GM19239 (cell line): ENCODE measurements at regions not wholly inside any gene's neighbourhood (a gene's known extent, or its start where the extent isn't known, plus 50 kb on each side); places are given as distances from the start of the nearest gene placed in this dataset.

Source experiments
- DNase-seq: peaks from one replicate; pipeline ENCODE4 v3.0.0; 2011; ENCODE audit warnings: low spot score; ENCODE audit not compliant: insufficient read length
- FAIRE-seq: peaks from 2 replicates; lab custom pipeline; 2011; peaks lifted over from hg19 to GRCh38; lab: Jason Lieb, UNC

- no peak for DNase-seq
- no peak for FAIRE-seq
Measured at GRCh38 chr10:110430340-110431273, 67.1 kb upstream of the DUSP5 start.

DNA sequence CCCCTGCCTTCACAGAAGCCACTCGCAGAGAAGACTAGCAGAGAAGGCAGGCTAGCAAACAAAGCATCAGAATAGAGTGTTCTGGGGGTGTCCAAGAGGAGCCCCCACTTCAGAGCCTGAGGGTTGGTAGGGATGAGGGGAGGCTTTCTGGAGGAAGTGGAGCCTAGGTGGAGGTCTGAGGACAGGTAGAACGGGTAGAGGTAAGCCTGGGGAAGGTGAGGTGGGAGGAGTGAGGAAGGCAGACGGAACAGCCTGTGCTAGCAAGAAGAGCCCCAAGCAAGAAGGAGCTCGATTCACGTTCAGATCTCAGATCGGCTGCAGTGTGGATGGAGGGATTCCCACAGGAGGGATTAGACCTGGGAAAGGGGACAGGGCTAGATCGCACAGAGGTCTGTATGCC lies 66.0 kb upstream of the DUSP5 start:
- no peak for DNase-seq
- no peak for FAIRE-seq

DNA sequence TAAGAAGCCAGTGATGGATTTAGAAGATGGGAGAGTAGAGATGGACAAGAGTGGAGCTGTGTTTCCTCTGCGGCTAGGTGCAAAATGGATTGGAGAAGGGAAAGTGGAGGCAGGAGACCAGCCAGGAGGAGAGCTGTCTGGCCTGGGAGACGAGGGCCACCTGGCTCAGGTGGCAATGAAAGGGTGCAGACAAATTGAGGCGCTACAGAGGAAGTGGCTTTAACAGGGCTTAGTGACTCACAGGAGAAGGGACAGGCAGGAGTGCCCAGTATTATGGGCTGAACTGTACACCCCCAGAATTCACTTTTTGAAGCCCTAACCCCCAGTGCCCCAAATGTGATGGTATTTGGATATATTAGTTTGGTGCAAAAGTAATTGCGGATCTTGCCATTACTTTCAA lies 65.6 kb upstream of the DUSP5 start:
- FAIRE-seq (no peak), DNase-seq (no peak)

GRCh38 chr10:110432814-110433565 lies 64.7 kb upstream of the DUSP5 start:
- FAIRE-seq (no peak), DNase-seq (no peak)

DNA sequence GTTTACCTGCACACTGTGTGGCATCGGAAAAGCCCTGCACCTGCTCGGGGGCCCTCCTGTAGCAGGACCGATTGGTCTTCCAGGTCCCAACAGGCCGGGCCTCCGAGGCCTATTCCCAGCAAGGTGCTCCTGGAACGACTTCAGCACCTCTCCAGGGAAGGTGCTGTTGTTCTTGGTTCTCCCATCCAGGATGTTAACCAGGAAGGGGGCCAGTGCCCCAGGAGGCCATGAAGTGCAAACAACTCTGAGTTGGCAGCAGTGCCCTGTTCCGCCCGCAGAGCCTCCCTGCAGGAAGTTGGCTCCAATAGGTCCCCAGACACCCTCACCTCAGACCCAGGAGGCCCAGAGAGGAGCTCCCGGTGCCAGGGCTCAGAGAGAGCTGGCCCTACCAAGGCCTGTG lies 64.0 kb upstream of the DUSP5 start:
- DNase-seq (no peak), FAIRE-seq (no peak)

GRCh38 chr10:110434489-110435096 lies 63.1 kb upstream of the DUSP5 start:
- FAIRE-seq (no peak), DNase-seq (no peak)

GRCh38 chr10:110436554-110437350 lies 61.0 kb upstream of the DUSP5 start:
- DNase-seq (no peak), FAIRE-seq (no peak)

GRCh38 chr10:110437351-110437605 lies 60.4 kb upstream of the DUSP5 start:
- FAIRE-seq, result no peak

GRCh38 chr10:110437761-110438341 lies 59.9 kb upstream of the DUSP5 start:
- no peak for FAIRE-seq
- DNase-seq, result no peak

More at GRCh38 chr10:110437351-110437605, 60.4 kb upstream of the DUSP5 start:
- DNase-seq, result no peak

- DNase-seq (no peak), FAIRE-seq (no peak)
Measured at GRCh38 chr10:110442746-110443145, 55.0 kb upstream of the DUSP5 start.

GRCh38 chr10:110443239-110444003 lies 54.3 kb upstream of the DUSP5 start:
- no peak for DNase-seq
- FAIRE-seq, result no peak

DNA sequence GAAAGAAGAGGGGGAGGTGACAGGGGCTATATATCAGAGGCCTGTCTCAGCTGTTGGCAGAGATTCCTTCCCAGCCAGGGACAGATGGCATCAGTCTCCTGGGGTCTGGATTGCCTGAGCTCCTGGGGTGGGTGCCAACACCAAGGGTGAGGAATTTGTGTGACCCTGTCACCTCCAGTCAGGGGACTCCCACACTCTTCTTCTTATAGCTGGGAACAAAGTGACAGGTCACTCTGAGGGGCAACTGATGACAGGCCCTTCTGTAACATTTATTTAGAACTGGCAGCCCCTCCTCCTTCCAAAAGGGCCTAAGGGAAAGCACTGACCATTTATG lies 53.7 kb upstream of the DUSP5 start:
- FAIRE-seq, result no peak
- no peak for DNase-seq

- no peak for FAIRE-seq
- DNase-seq, result no peak
Measured at GRCh38 chr10:110445871-110446270, 51.8 kb upstream of the DUSP5 start.

DNA sequence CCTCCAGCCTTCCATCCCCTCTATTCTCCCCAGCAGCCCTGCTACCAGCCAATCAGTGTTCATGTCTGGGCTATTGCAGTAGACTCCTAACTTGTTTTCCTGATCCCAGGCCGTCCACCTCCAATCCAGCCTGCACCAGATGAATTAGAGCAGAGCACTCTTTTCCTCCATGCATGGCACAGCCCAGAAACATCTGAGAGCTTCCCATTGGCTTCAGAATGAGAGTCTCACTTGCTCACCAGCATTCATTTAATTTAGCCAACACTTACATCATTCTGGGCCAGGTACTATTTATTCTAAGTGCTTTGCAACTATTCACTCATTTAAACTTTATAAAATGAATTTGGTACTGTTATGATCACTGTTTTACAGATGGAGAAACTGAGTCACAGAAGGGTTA lies 51.4 kb upstream of the DUSP5 start:
- DNase-seq (no peak), FAIRE-seq (no peak)

GRCh38 chr10:110446954-110447608 lies 50.6 kb upstream of the DUSP5 start:
- FAIRE-seq (no peak), DNase-seq (no peak)

DNA sequence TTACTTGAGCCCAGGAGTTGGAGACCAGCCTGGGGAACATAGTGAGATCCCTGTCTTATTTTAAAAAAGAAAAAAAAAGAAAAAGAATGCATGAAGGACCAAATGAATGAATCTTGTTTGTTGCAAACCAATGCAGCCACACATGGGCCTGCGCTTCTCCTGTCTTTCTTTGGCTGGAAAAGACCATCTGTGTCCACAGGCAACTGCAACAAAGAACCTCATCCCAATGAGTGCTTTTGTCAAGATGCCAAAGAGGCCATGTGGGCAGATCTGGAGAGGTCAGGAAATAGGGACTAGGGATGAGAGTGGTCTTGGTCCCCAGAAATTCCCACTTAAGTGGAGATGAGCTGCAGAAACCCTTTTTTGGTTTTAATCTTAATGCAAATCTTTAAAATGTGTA lies 49.8 kb upstream of the DUSP5 start:
- DNase-seq (no peak), FAIRE-seq (no peak)
